ENCODE measurements at regions not wholly inside any gene's neighbourhood (a gene's known extent, or its start where the extent isn't known, plus 50 kb on each side); places are given as distances from the start of the nearest gene placed in this dataset.

DNA sequence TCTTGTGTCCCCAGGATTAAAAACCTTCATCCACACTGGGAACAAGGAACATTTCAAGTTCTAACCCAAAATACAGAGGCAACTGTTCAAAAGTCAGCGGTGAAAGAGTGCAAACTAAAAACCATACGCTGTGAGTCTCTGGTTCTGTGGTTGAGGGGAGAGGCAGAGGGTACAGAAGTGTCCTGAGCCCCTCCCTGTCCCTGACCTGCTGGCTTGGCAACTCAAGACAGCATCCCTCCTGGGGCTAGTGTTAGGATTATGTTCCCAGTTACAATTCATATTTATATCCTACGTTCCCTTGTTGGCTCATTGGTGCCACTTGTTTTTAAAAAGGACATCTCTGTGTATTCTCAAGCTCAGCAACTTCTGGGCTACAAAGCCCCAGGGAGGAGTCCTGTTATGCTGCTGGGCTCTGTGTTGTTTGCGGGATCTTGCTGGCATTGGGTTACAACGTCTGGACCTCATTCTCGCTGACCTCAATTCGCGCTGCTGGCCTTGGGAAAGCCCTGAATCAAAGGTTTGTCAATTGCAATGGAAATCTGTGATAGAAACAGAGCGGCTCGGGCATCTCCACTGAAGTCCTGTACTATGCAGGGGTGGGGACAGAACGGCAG, 420.8 kb downstream of the FUT8 start:
- intact Hi-C loops (cut with DNase I) = no loop called here
- no peaks in the 10 kb centered on the region for H3K27me3 ChIP-seq
- 84 to 85% methylated on average over 11 of the region's 11 CpGs for WGBS, 2 donors
- DNase-seq = no peak
- H3K27ac ChIP-seq = no peak overlapping the region
- no peak for TF ChIP-seq POLR2A (IDR thresholded peaks at IDR 0.05)
- H3K4me1 ChIP-seq = no peaks in the 10 kb centered on the region
- H3K36me3 ChIP-seq = no peaks in the 10 kb centered on the region
- no peaks in the 10 kb centered on the region for H3K9me3 ChIP-seq
- H3K4me3 ChIP-seq (replicated peaks in 1 of 3) = no peak overlapping the region

GRCh38 chr14:65834051-65834450, 421.5 kb downstream of the FUT8 start:
- intact Hi-C loops (cut with DNase I) = no loop called here
- Histone ChIP-seq H3K27ac (no peak overlapping the region), H3K4me3 (replicated peaks in 1 of 3) (no peak overlapping the region), H3K27me3 (no peaks in the 10 kb centered on the region), H3K36me3 (no peaks in the 10 kb centered on the region), H3K9me3 (no peaks in the 10 kb centered on the region), H3K4me1 (no peaks in the 10 kb centered on the region)
- no peak for TF ChIP-seq POLR2A (IDR thresholded peaks at IDR 0.05)
- TF ChIP-seq, protein P1, sequence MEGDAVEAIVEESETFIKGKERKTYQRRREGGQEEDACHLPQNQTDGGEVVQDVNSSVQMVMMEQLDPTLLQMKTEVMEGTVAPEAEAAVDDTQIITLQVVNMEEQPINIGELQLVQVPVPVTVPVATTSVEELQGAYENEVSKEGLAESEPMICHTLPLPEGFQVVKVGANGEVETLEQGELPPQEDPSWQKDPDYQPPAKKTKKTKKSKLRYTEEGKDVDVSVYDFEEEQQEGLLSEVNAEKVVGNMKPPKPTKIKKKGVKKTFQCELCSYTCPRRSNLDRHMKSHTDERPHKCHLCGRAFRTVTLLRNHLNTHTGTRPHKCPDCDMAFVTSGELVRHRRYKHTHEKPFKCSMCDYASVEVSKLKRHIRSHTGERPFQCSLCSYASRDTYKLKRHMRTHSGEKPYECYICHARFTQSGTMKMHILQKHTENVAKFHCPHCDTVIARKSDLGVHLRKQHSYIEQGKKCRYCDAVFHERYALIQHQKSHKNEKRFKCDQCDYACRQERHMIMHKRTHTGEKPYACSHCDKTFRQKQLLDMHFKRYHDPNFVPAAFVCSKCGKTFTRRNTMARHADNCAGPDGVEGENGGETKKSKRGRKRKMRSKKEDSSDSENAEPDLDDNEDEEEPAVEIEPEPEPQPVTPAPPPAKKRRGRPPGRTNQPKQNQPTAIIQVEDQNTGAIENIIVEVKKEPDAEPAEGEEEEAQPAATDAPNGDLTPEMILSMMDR (IDR thresholded peaks at IDR 0.05) = no peak
- 95 to 98% methylated on average over 7 of the region's 7 CpGs for WGBS, 2 donors
- no peak for DNase-seq

- Histone ChIP-seq H3K4me1 (no peaks in the 10 kb centered on the region), H3K4me3 (replicated peaks in 1 of 3) (no peak overlapping the region), H3K27me3 (no peaks in the 10 kb centered on the region), H3K36me3 (no peaks in the 10 kb centered on the region), H3K9me3 (no peaks in the 10 kb centered on the region), H3K27ac (no peak overlapping the region)
- WGBS, 2 donors = 94 to 98% methylated on average over 6 of the region's 6 CpGs
- intact Hi-C loops (cut with DNase I) = no loop called here
- no peak for TF ChIP-seq POLR2A (IDR thresholded peaks at IDR 0.05)
- TF ChIP-seq, protein P1 (IDR thresholded peaks at IDR 0.05) = no peak
- DNase-seq = no peak
These were observed 422.3 kb downstream of the FUT8 start for GRCh38 chr14:65834812-65835211.

DNA sequence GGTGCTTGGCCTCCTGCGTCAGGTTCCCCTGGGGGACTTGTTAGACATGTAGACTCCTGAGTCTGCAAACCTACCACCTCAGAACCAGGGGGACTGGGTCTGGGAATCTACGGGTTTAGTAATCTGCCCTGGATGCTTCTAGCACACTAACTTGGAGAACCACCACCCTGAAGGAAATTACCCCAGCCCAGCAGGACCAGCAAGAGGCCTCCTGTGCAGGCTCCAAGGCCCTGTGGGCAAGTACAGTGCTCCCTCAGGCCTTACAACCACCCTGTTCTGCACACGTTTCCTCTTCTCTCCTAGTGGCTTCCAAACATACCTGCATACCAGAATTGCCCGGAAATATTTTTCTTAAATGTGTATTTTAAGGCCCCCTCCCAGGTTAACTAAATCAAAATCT, 423.0 kb downstream of the FUT8 start:
- no peak for DNase-seq
- Histone ChIP-seq H3K4me1 (peaks cover 0 to 3% of the 10 kb centered on the region in 2 donors), H3K27me3 (no peaks in the 10 kb centered on the region), H3K4me3 (replicated peaks in 1 of 3) (no peak overlapping the region), H3K36me3 (no peaks in the 10 kb centered on the region), H3K9me3 (no peaks in the 10 kb centered on the region), H3K27ac (no peak overlapping the region)
- WGBS, 2 donors = 96 to 97% methylated on average over 3 to 4 of the region's 4 CpGs
- intact Hi-C loops (cut with DNase I) = no loop called here
- no peak for TF ChIP-seq POLR2A (IDR thresholded peaks at IDR 0.05)
- TF ChIP-seq, protein P1 (IDR thresholded peaks at IDR 0.05) = no peak

DNA sequence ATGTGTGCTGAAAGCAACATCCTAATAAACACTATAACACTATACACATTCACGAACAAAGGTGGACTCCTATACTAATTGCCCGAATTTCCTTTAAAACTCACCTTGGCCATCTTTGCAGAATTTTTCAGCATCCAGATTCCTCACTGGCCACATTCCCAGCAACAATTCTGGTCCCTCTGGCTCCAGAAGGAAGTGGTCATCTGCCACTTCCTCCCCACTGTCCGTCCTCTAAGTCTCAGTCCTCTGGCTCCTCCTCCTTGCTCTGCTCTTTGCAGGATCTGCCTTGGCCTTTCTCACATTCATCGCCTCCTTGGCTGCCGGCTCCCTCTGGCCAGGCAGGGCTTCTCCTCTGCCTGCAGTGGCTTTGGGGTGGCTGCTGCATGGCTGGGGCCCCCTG, 426.0 kb downstream of the FUT8 start:
- 89 to 90% methylated on average over 5 of the region's 5 CpGs for WGBS, 2 donors
- TF ChIP-seq, protein P1 (IDR thresholded peaks at IDR 0.05) = no peak
- TF ChIP-seq POLR2A (IDR thresholded peaks at IDR 0.05) = no peak
- Histone ChIP-seq H3K4me3 (replicated peaks in 1 of 3) (no peak overlapping the region), H3K9me3 (no peaks in the 10 kb centered on the region), H3K4me1 (peaks cover 0 to 10% of the 10 kb centered on the region in 2 donors), H3K27me3 (no peaks in the 10 kb centered on the region), H3K36me3 (no peaks in the 10 kb centered on the region), H3K27ac (no peak overlapping the region)
- no peak for DNase-seq
- intact Hi-C loops (cut with DNase I) = no loop called here

Data from thyroid gland (tissue), 4 donors.